HepG2 (cell line): ENCODE measurements at regions not wholly inside any gene's neighbourhood (a gene's known extent, or its start where the extent isn't known, plus 50 kb on each side); places are given as distances from the start of the nearest gene placed in this dataset.
A peak's percentile ranks its signal among the peaks of the same experiment; 100 is the strongest.

ENCODE experiments used
- ATF4 ChIP-seq, 2 experiments: fragments of 450-650 bp in 1 of 2; sonication (generic) in 1 of 2; formaldehyde crosslinking; IDR thresholded peaks; 2 replicates each; pipeline versions ENCODE4 v1.5.0 to v1.8.0; 2020 to 2022; ENCODE audit warnings: mild to moderate bottlenecking in 1 of 2, missing genetic modification reagents in 1 of 2
- BRCA1 ChIP-seq: sonication (generic); formaldehyde crosslinking; IDR thresholded peaks from 2 replicates; pipeline ENCODE4 v1.4.0; 2020; ENCODE audit warnings: missing genetic modification reagents
- HDAC1 ChIP-seq: sonication (generic); formaldehyde crosslinking; IDR thresholded peaks from 2 replicates; pipeline ENCODE4 v1.5.1; 2020; ENCODE audit warnings: mild to moderate bottlenecking, missing genetic modification reagents
- MEIS1 ChIP-seq: sonication (generic); formaldehyde crosslinking; IDR thresholded peaks from 2 replicates; pipeline ENCODE4 v1.9.0; 2021; ENCODE audit warnings: mild to moderate bottlenecking, missing genetic modification reagents, moderate library complexity, borderline replicate concordance
- RNF2 ChIP-seq: fragments of 450-650 bp; conservative IDR thresholded peaks from 2 replicates; pipeline ENCODE4 v1.6.1; 2016; ENCODE audit warnings: low read depth
- SKIL ChIP-seq: sonication (generic); formaldehyde crosslinking; IDR thresholded peaks from 2 replicates; pipeline ENCODE4 v1.8.0; 2022; ENCODE audit warnings: missing genetic modification reagents, mild to moderate bottlenecking, moderate library complexity, borderline replicate concordance
- SOX13 ChIP-seq, 3 experiments: fragments of 450-650 bp in 1 of 3; sonication (generic) in 1 of 3; formaldehyde crosslinking in 1 of 3; IDR thresholded peaks in 2 of 3; conservative IDR thresholded peaks in 1 of 3; 2 replicates each; pipeline versions ENCODE4 v1.5.0 to v1.6.1; 2016 to 2020; ENCODE audit warnings: antibody characterized with exemption in 1 of 3, mild to moderate bottlenecking in 1 of 3, missing compliant biosample characterization in 1 of 3, missing genetic modification reagents in 1 of 3, moderate library complexity in 1 of 3
- UBTF ChIP-seq: sonication (generic); formaldehyde crosslinking; IDR thresholded peaks from 2 replicates; pipeline ENCODE4 v1.4.0; 2020; ENCODE audit warnings: mild to moderate bottlenecking, missing genetic modification reagents
- ZBTB49 ChIP-seq: sonication (generic); formaldehyde crosslinking; IDR thresholded peaks from 2 replicates; pipeline ENCODE4 v1.4.0; 2020; ENCODE audit warnings: missing genetic modification reagents, borderline replicate concordance
- ZNF292 ChIP-seq: sonication (generic); formaldehyde crosslinking; IDR thresholded peaks from 2 replicates; pipeline ENCODE4 v1.8.1; 2022; ENCODE audit warnings: mild to moderate bottlenecking, low read depth, missing genetic modification reagents, borderline replicate concordance
- ZNF687 ChIP-seq: sonication (generic); formaldehyde crosslinking; IDR thresholded peaks from 2 replicates; pipeline ENCODE4 v1.5.1; 2020; ENCODE audit warnings: mild to moderate bottlenecking, missing genetic modification reagents, moderate library complexity
- ZNF703 ChIP-seq: sonication (generic); formaldehyde crosslinking; IDR thresholded peaks from 2 replicates; pipeline ENCODE4 v1.5.1; 2020; ENCODE audit warnings: missing genetic modification reagents, mild to moderate bottlenecking, moderate library complexity, borderline replicate concordance
- ZNF740 ChIP-seq: sonication (generic); formaldehyde crosslinking; IDR thresholded peaks from 2 replicates; pipeline ENCODE4 v1.4.0; 2020; ENCODE audit warnings: missing genetic modification reagents
- ZNF768 ChIP-seq: sonication (generic); formaldehyde crosslinking; IDR thresholded peaks from 2 replicates; pipeline ENCODE4 v1.4.0; 2020; ENCODE audit warnings: missing genetic modification reagents

GRCh38 chr6:26251354-26252076, 113.5 kb upstream of the BTN3A2 start (continued):
- peak; percentile 50; the same call in 1 of the 2 replicates for TF ChIP-seq UBTF (CRISPR knock-in tag)
- no peak for TF ChIP-seq SKIL
- TF ChIP-seq ZBTB49 (CRISPR knock-in tag), result no peak
- TF ChIP-seq ZNF768 (CRISPR knock-in tag), result peak; percentile 21; the same call in 1 of the 2 replicates
- TF ChIP-seq SOX13 (IDR thresholded peaks at IDR 0.05), result peak; percentile 30; the same call in 1 of the 2 replicates
- no peak for TF ChIP-seq SOX13 (CRISPR knock-in tag; conservative IDR thresholded peaks at IDR 0.05 in 1 of 2, IDR thresholded peaks at IDR 0.05 in 1 of 2)
- TF ChIP-seq ZNF703, result no peak
- 0 out of 2 replicates have a peak, but pooled peaks have one; percentile 48 for TF ChIP-seq BRCA1
- no peak for TF ChIP-seq ZNF740
- TF ChIP-seq HDAC1 (CRISPR knock-in tag), result peak; percentile 64; the same call in 1 of the 2 replicates
- no peak for TF ChIP-seq ZNF292 (CRISPR knock-in tag)
- peak; percentile 65 for TF ChIP-seq RNF2
- no peak for TF ChIP-seq ATF4 (CRISPR knock-in tag; IDR thresholded peaks at IDR 0.05)
- no peak for TF ChIP-seq MEIS1 (CRISPR knock-in tag)
- peak; percentile 69 for TF ChIP-seq ZNF687 (CRISPR knock-in tag)
